SH-SY5Y (cell line): ENCODE measurements at regions not wholly inside any gene's neighbourhood (a gene's known extent, or its start where the extent isn't known, plus 50 kb on each side); places are given as distances from the start of the nearest gene placed in this dataset.

ENCODE experiments used
- GATA2 ChIP-seq: IDR thresholded peaks from 2 replicates; pipeline ENCODE4 v1.6.1; 2011; ENCODE audit warnings: mild to moderate bottlenecking, low read depth, low read length
- GATA3 ChIP-seq: IDR thresholded peaks from 2 replicates; pipeline ENCODE4 v1.6.1; 2011; ENCODE audit warnings: low read depth, mild to moderate bottlenecking, low read length, moderate library complexity

GRCh38 chr10:108384378-108384777 is 1219.9 kb upstream of the SORCS1 start:
- TF ChIP-seq GATA2 (no peak), GATA3 (no peak)
